ENCODE measurements at regions not wholly inside any gene's neighbourhood (a gene's known extent, or its start where the extent isn't known, plus 50 kb on each side); places are given as distances from the start of the nearest gene placed in this dataset.
"Not testable (repeated sequence)": the region's sequence is repeated elsewhere in the genome, so short reads cannot be mapped to it uniquely, and the experiment has no call there.

GRCh38 chr3:106317141-106318055, 448.6 kb upstream of the CBLB start:
- no peak for DNase-seq (ENCODE audit: low read depth)

GRCh38 chr3:106321438-106321837, 452.6 kb upstream of the CBLB start:
- DNase-seq (ENCODE audit: low read depth) = not testable (repeated sequence)

- no peak for DNase-seq (ENCODE audit: low read depth)
These were observed 454.8 kb upstream of the CBLB start for GRCh38 chr3:106323586-106323985.

- DNase-seq (ENCODE audit: low read depth) = no peak
These were observed 458.3 kb upstream of the CBLB start for GRCh38 chr3:106326941-106327695.

GRCh38 chr3:106327696-106328025, 458.8 kb upstream of the CBLB start:
- DNase-seq (ENCODE audit: low read depth) = no peak

- DNase-seq (ENCODE audit: low read depth) = no peak
These were observed 459.4 kb upstream of the CBLB start for GRCh38 chr3:106328224-106328623.

GRCh38 chr3:106329521-106329920, 460.7 kb upstream of the CBLB start:
- no peak for DNase-seq (ENCODE audit: low read depth)

GRCh38 chr3:106331636-106332035, 462.8 kb upstream of the CBLB start:
- no peak for DNase-seq (ENCODE audit: low read depth)

- no peak for DNase-seq (ENCODE audit: low read depth)
These were observed 463.3 kb upstream of the CBLB start for GRCh38 chr3:106332129-106332528.

- no peak for DNase-seq (ENCODE audit: low read depth)
These were observed 464.1 kb upstream of the CBLB start for GRCh38 chr3:106332884-106333283.

- no peak for DNase-seq (ENCODE audit: low read depth)
These were observed 465.3 kb upstream of the CBLB start for GRCh38 chr3:106333911-106334618.

- no peak for DNase-seq (ENCODE audit: low read depth)
These were observed 467.8 kb upstream of the CBLB start for GRCh38 chr3:106336619-106337018.

- no peak for DNase-seq (ENCODE audit: low read depth)
These were observed 468.3 kb upstream of the CBLB start for GRCh38 chr3:106337116-106337515.

GRCh38 chr3:106338582-106339214, 469.9 kb upstream of the CBLB start:
- no peak for DNase-seq (ENCODE audit: low read depth)

- no peak for DNase-seq (ENCODE audit: low read depth)
These were observed 470.7 kb upstream of the CBLB start for GRCh38 chr3:106339551-106339950.

- DNase-seq (ENCODE audit: low read depth) = no peak
These were observed 472.3 kb upstream of the CBLB start for GRCh38 chr3:106341087-106341486.

- DNase-seq (ENCODE audit: low read depth) = no peak
These were observed 472.9 kb upstream of the CBLB start for GRCh38 chr3:106341586-106342162.

GRCh38 chr3:106342386-106342785, 473.6 kb upstream of the CBLB start:
- no peak for DNase-seq (ENCODE audit: low read depth)

- DNase-seq (ENCODE audit: low read depth) = no peak
These were observed 475.0 kb upstream of the CBLB start for GRCh38 chr3:106343811-106344210.

- no peak for DNase-seq (ENCODE audit: low read depth)
These were observed 476.7 kb upstream of the CBLB start for GRCh38 chr3:106345353-106346027.

GRCh38 chr3:106347350-106347749, 478.5 kb upstream of the CBLB start:
- no peak for DNase-seq (ENCODE audit: low read depth)

Measured in T follicular helper cell (primary cell).